ENCODE measurements at regions not wholly inside any gene's neighbourhood (a gene's known extent, or its start where the extent isn't known, plus 50 kb on each side); places are given as distances from the start of the nearest gene placed in this dataset.

DNA sequence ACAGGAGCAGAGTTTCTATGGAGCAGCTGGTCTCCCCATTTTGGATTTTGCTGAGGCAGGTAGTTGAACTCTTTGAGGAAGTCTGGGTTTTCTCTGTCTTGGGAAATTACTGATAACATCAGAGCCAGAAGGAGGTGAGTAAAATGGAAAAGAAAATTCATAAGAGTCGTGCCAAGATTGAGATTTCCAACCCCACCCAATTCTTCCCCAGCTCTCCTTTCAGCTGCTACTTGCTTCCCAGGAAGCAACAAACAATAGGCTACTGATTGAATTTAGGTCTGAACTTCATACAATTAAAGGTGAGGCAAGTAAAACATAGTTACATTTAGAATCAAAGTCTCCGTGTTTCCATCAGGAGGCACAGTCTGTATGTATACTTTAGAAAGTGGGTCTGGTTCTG lies 54.6 kb upstream of the EOLA2 start:
- Histone ChIP-seq H3K9ac (ENCODE audit: low read depth, low read length) (no peak overlapping the region), H3K4me1 (ENCODE audit: control insufficient read depth, insufficient read depth, low read length) (no peaks in the 10 kb centered on the region), H3K9me3 (ENCODE audit: control insufficient read depth, insufficient read depth, low read length) (peaks cover under 1% of the 10 kb centered on the region), H3K4me3 (ENCODE audit: low read depth, low read length) (no peak overlapping the region), H3K36me3 (ENCODE audit: control insufficient read depth, insufficient read depth, low read length) (no peaks in the 10 kb centered on the region), H3K27me3 (ENCODE audit: control insufficient read depth, insufficient read depth, low read length) (no peaks in the 10 kb centered on the region)

DNA sequence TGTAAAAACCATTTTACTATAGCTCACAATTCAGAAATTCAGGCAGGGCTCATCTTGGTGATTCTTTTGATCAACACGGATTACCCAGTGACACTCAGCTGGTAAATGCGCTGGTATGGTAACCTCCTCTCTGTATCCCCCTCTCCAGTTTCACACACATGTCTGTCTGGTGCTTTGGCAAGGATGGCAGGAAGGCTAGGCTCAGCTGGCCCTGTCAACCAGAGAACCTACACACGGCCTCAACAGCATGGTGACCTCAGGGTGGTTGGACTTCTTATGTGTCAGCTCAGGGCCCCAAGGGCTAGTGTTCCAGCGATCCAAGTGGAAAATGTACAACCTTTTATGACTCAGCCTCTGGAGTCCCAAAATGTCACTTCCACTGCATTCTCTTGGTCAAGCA lies 55.7 kb upstream of the EOLA2 start:
- Histone ChIP-seq H3K36me3 (ENCODE audit: control insufficient read depth, insufficient read depth, low read length) (no peaks in the 10 kb centered on the region), H3K9me3 (ENCODE audit: control insufficient read depth, insufficient read depth, low read length) (peaks cover 3% of the 10 kb centered on the region), H3K27me3 (ENCODE audit: control insufficient read depth, insufficient read depth, low read length) (no peaks in the 10 kb centered on the region), H3K4me1 (ENCODE audit: control insufficient read depth, insufficient read depth, low read length) (no peaks in the 10 kb centered on the region), H3K4me3 (ENCODE audit: low read depth, low read length) (no peak overlapping the region), H3K9ac (ENCODE audit: low read depth, low read length) (no peak overlapping the region)

DNA sequence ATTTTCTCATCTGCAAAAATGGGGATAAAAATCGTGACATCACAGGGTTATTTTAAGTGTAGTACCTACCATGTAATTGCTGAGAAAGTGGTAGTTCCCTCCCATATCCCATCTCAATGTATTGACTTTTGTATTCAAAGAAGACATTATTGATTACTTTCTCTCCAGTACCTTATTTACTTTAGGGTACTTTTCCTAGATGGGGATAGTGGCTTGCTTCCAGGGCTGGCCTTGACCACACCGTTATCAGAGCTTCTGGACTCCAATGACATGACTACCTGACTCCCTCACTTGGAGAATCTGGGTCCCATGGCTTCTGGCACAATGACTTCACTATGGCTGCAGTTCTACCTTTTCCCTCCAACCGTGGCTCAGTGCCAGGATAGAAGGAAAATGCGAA lies 58.2 kb upstream of the EOLA2 start:
- no peak overlapping the region for H3K9ac ChIP-seq (ENCODE audit: low read depth, low read length)
- H3K36me3 ChIP-seq (ENCODE audit: control insufficient read depth, insufficient read depth, low read length), result no peaks in the 10 kb centered on the region
- no peaks in the 10 kb centered on the region for H3K27me3 ChIP-seq (ENCODE audit: control insufficient read depth, insufficient read depth, low read length)
- H3K9me3 ChIP-seq (ENCODE audit: control insufficient read depth, insufficient read depth, low read length), result peaks cover 3% of the 10 kb centered on the region
- no peak overlapping the region for H3K4me3 ChIP-seq (ENCODE audit: low read depth, low read length)
- no peaks in the 10 kb centered on the region for H3K4me1 ChIP-seq (ENCODE audit: control insufficient read depth, insufficient read depth, low read length)

DNA sequence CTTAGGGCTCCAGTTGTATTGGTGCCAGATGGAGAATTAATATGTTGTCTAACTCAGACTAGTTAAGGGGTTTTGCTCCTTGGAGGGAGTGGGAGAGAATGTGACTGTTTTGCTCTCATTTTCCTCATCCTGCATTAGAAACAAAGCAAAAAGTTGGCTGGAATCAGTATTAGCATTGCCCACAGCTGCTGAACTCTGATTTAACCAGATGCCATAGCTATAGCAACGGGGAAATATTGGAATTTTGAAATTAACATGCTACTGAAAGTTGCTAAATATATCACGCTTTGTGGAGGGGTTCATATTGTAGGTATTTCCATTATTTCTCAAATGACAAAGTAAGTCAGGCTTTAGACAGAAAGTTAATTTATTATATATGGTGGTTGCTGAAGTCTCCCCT lies 66.7 kb upstream of the EOLA2 start:
- H3K4me1 ChIP-seq (ENCODE audit: control insufficient read depth, insufficient read depth, low read length), result no peaks in the 10 kb centered on the region
- H3K9ac ChIP-seq (ENCODE audit: low read depth, low read length), result no peak overlapping the region
- H3K4me3 ChIP-seq (ENCODE audit: low read depth, low read length), result no peak overlapping the region
- no peaks in the 10 kb centered on the region for H3K36me3 ChIP-seq (ENCODE audit: control insufficient read depth, insufficient read depth, low read length)
- H3K9me3 ChIP-seq (ENCODE audit: control insufficient read depth, insufficient read depth, low read length), result no peaks in the 10 kb centered on the region
- H3K27me3 ChIP-seq (ENCODE audit: control insufficient read depth, insufficient read depth, low read length), result no peaks in the 10 kb centered on the region

DNA sequence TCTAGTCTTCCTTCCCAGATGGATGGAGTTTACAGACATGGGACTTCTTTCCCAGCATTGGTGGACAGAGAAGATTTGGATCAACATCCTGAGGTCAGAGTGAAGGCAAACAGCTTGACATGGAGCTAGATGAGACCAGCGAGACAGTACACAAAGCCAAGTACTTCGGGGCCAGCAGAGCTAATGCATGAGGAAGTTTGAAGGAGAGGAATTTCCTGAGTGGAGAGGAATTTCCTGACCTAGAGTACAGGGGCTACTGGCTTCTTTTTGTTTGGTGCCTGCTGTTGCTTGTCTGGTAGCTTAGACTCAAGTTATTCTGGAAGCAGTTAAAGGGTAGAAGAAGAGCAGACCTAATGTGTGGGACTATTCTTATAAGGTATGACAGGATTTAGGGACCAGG lies 69.1 kb upstream of the EOLA2 start:
- H3K9ac ChIP-seq (ENCODE audit: low read depth, low read length), result no peak overlapping the region
- no peaks in the 10 kb centered on the region for H3K9me3 ChIP-seq (ENCODE audit: control insufficient read depth, insufficient read depth, low read length)
- no peak overlapping the region for H3K4me3 ChIP-seq (ENCODE audit: low read depth, low read length)
- H3K4me1 ChIP-seq (ENCODE audit: control insufficient read depth, insufficient read depth, low read length), result no peaks in the 10 kb centered on the region
- no peaks in the 10 kb centered on the region for H3K36me3 ChIP-seq (ENCODE audit: control insufficient read depth, insufficient read depth, low read length)
- no peaks in the 10 kb centered on the region for H3K27me3 ChIP-seq (ENCODE audit: control insufficient read depth, insufficient read depth, low read length)

DNA sequence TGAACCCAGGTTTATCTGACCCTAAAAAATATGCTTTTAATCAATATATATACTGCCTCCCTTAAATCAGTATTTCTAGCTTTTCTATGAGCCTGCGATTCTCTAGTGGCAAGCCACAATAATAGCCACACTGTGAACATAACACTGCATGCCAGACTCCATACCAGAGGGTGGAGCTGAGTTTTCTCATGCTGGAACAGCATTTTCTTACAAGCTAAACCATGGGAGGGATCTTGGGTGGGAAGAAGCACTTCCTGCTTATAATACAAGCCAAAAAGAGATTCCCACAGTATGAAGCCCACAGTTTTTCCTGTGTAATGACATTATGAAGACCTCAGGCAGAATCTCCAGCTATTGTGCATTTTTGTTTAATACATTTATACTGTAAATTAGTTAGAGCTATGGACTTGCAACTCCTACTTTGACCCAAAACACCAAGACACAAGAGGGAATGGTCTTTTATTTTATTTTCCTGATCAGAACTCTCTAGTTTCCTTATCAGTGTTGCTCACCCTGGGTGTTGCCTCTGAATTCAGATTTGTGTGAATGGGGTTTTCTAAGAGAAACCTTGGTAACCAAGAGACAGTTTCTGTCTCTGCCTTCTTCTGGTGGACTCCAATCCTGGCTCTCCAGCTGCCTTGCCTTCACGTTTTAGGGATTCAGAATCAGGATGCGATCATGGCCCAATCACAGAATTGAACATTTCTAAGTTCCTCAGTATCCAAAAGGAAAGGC lies 74.5 kb upstream of the EOLA2 start:
- Histone ChIP-seq H3K9me3 (ENCODE audit: control insufficient read depth, insufficient read depth, low read length) (no peaks in the 10 kb centered on the region), H3K4me3 (ENCODE audit: low read depth, low read length) (no peak overlapping the region), H3K4me1 (ENCODE audit: control insufficient read depth, insufficient read depth, low read length) (no peaks in the 10 kb centered on the region), H3K36me3 (ENCODE audit: control insufficient read depth, insufficient read depth, low read length) (no peaks in the 10 kb centered on the region), H3K9ac (ENCODE audit: low read depth, low read length) (no peak overlapping the region), H3K27me3 (ENCODE audit: control insufficient read depth, insufficient read depth, low read length) (no peaks in the 10 kb centered on the region)

DNA sequence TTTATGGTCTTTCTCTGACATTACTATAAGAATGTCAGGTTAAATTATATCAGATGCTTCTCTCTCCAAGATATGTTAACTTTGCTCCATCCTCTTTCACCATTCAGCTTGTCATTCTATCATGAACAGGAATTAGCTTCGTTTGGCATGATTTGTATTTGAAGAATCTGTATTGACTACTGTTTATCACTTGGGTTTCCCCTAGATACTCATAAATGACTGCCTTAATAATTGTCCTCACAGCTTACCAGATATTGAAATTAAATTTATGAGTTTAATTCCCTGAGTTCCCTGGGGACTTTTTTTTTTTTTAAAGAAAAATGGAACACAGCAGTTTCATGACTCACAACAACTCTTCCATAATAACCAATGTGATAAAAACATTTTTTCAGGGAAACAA lies 76.2 kb upstream of the EOLA2 start:
- Histone ChIP-seq H3K4me1 (ENCODE audit: control insufficient read depth, insufficient read depth, low read length) (no peaks in the 10 kb centered on the region), H3K9me3 (ENCODE audit: control insufficient read depth, insufficient read depth, low read length) (no peaks in the 10 kb centered on the region), H3K36me3 (ENCODE audit: control insufficient read depth, insufficient read depth, low read length) (no peaks in the 10 kb centered on the region)

DNA sequence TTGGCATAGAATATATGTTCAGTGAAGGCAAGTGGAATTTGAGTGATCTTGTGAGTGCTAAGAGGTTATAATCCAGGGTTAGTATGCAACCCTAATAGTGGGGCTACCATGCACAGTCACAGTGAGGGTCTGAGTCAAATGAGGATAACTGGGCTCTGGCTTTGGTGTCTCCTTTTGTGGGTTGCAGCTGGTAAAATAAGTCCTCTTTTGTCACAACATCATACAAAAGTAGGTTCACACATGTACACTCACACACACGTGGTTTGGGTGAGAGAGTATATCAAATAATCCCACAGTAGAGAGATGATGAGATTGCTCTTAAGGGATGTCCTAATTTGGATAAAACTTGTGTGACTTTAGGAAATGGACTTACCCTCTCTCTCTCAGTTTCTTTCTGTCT lies 79.6 kb upstream of the EOLA2 start:
- no peak overlapping the region for H3K4me3 ChIP-seq (ENCODE audit: low read depth, low read length)
- no peaks in the 10 kb centered on the region for H3K36me3 ChIP-seq (ENCODE audit: control insufficient read depth, insufficient read depth, low read length)
- H3K9ac ChIP-seq (ENCODE audit: low read depth, low read length), result no peak overlapping the region
- no peaks in the 10 kb centered on the region for H3K9me3 ChIP-seq (ENCODE audit: control insufficient read depth, insufficient read depth, low read length)
- no peaks in the 10 kb centered on the region for H3K4me1 ChIP-seq (ENCODE audit: control insufficient read depth, insufficient read depth, low read length)
- H3K27me3 ChIP-seq (ENCODE audit: control insufficient read depth, insufficient read depth, low read length), result no peaks in the 10 kb centered on the region

More for the DNA sequence above, 76.2 kb upstream of the EOLA2 start:
- no peaks in the 10 kb centered on the region for H3K27me3 ChIP-seq (ENCODE audit: control insufficient read depth, insufficient read depth, low read length)
- H3K4me3 ChIP-seq (ENCODE audit: low read depth, low read length), result no peak overlapping the region
- no peak overlapping the region for H3K9ac ChIP-seq (ENCODE audit: low read depth, low read length)

DNA sequence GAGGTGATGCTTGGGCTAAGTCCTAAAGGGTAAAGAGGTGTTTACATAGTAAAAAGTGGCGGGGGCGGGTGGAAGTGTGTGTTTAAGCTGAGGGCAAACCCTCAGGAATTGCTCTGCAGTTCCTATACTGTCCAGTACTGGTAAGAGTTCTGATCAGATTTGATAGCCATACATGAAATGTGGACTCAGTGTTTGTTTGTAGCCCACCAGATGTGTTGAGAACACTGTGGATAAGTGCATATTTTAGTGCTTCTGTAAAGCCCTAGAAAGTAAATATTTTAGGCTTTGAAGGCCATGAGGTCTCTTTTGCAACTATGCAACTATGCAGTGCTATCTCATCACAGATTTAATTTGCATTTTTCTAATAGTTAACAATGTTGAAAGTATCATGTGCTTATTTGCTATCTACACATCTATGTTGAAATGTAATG lies 80.7 kb upstream of the EOLA2 start:
- Histone ChIP-seq H3K9me3 (ENCODE audit: control insufficient read depth, insufficient read depth, low read length) (no peaks in the 10 kb centered on the region), H3K27me3 (ENCODE audit: control insufficient read depth, insufficient read depth, low read length) (no peaks in the 10 kb centered on the region), H3K9ac (ENCODE audit: low read depth, low read length) (no peak overlapping the region), H3K4me1 (ENCODE audit: control insufficient read depth, insufficient read depth, low read length) (no peaks in the 10 kb centered on the region), H3K36me3 (ENCODE audit: control insufficient read depth, insufficient read depth, low read length) (no peaks in the 10 kb centered on the region), H3K4me3 (ENCODE audit: low read depth, low read length) (no peak overlapping the region)

DNA sequence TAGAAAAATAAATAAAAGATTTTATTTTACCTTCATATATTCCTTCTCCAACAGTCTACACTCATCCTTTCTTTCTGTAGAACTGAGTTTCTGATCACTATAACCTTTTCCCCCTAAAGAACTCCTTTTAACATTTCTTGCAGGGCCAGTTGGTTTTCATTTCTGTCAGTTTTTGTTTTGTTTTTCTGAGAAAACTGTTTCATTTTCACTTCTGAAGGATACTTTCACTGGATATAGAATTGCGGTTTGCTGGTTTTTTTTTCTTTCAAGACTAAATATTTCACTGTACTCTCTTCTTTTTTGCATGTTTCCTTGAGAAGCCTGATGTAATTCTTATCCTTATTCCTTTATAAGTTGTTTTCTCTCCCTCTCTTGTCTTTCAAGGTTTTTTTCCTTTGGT lies 90.4 kb upstream of the EOLA2 start:
- Histone ChIP-seq H3K9ac (ENCODE audit: low read depth, low read length) (no peak overlapping the region), H3K36me3 (ENCODE audit: control insufficient read depth, insufficient read depth, low read length) (no peaks in the 10 kb centered on the region), H3K4me3 (ENCODE audit: low read depth, low read length) (no peak overlapping the region), H3K27me3 (ENCODE audit: control insufficient read depth, insufficient read depth, low read length) (peaks cover 2% of the 10 kb centered on the region), H3K4me1 (ENCODE audit: control insufficient read depth, insufficient read depth, low read length) (no peaks in the 10 kb centered on the region), H3K9me3 (ENCODE audit: control insufficient read depth, insufficient read depth, low read length) (no peaks in the 10 kb centered on the region)

DNA sequence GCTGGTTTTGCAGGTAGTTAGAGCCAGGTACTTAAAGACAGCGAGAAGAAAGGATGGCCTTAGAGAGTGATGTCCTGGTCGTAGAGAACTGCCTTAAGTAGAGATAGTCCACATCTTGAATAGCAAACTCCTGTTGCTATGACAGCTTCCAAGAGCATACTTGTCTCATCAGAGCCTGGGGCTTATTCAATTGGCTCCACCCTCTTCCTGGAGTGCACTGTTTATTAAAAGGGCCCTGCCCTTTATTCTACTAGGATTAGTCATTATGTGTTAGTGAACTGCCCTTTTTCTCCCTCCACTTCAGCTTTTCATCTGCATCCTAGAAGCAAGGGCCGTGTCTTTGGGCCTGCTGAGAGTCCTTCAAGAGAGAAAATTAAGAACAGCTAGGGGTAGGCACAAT lies 94.5 kb upstream of the EOLA2 start:
- Histone ChIP-seq H3K4me3 (ENCODE audit: low read depth, low read length) (no peak overlapping the region), H3K9me3 (ENCODE audit: control insufficient read depth, insufficient read depth, low read length) (peaks cover 4% of the 10 kb centered on the region), H3K36me3 (ENCODE audit: control insufficient read depth, insufficient read depth, low read length) (no peaks in the 10 kb centered on the region), H3K4me1 (ENCODE audit: control insufficient read depth, insufficient read depth, low read length) (no peaks in the 10 kb centered on the region), H3K27me3 (ENCODE audit: control insufficient read depth, insufficient read depth, low read length) (peaks cover 3% of the 10 kb centered on the region), H3K9ac (ENCODE audit: low read depth, low read length) (no peak overlapping the region)

DNA sequence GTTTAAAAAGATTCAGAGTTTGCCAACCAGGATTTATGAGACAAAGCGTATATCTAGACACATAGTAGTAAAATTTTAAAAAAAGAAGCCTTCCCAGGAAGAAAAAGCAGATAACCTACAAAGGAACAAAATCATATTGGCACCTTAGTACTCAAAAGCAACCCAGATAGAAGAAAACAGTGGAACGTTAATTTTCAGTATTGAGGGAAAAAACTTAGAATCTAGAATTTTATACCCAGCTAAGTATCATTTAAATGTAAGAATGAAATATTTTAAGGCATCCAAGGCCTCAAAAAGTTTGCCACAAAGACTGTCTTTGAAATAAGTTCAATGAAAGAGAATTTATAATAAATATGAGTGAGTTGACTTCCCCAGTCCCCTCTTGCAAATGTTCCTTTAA lies 96.5 kb upstream of the EOLA2 start:
- Histone ChIP-seq H3K36me3 (ENCODE audit: control insufficient read depth, insufficient read depth, low read length) (no peaks in the 10 kb centered on the region), H3K9ac (ENCODE audit: low read depth, low read length) (no peak overlapping the region), H3K9me3 (ENCODE audit: control insufficient read depth, insufficient read depth, low read length) (peaks cover 4% of the 10 kb centered on the region), H3K4me1 (ENCODE audit: control insufficient read depth, insufficient read depth, low read length) (no peaks in the 10 kb centered on the region), H3K4me3 (ENCODE audit: low read depth, low read length) (no peak overlapping the region), H3K27me3 (ENCODE audit: control insufficient read depth, insufficient read depth, low read length) (peaks cover 3% of the 10 kb centered on the region)

Data from iPS-15b (cell line).